Fibroblast of lung (primary cell): ENCODE measurements at regions not wholly inside any gene's neighbourhood (a gene's known extent, or its start where the extent isn't known, plus 50 kb on each side); places are given as distances from the start of the nearest gene placed in this dataset.

Experiments used
- DNase-seq, 2 donors: peaks; one replicate each; pipeline versions ENCODE4 v3.0.0 to v3.0.0-alpha.2; 2010; ENCODE audit warnings: low read depth in 2 of 2
- H2AFZ ChIP-seq: 2 replicates; pipeline ENCODE4 v1.5.1; 2012; ENCODE audit warnings: low read length, control low read depth, inconsistent platforms
- H3K27ac ChIP-seq: 2 replicates; pipeline ENCODE4 v1.5.1; 2011; ENCODE audit warnings: low read length, control low read depth; ENCODE audit not compliant: insufficient read depth
- H3K27me3 ChIP-seq: 2 replicates; pipeline ENCODE4 v1.5.1; 2011; ENCODE audit warnings: mild to moderate bottlenecking, low read length; ENCODE audit not compliant: control insufficient read depth, insufficient read depth
- H3K36me3 ChIP-seq: 2 replicates; pipeline ENCODE4 v1.5.1; 2011; ENCODE audit warnings: low read length; ENCODE audit not compliant: control insufficient read depth, insufficient read depth
- H3K4me1 ChIP-seq: 2 replicates; pipeline ENCODE4 v1.5.1; 2011; ENCODE audit warnings: low read length; ENCODE audit not compliant: control insufficient read depth, insufficient read depth; ENCODE audit errors: extremely low read depth
- H3K4me2 ChIP-seq: 2 replicates; pipeline ENCODE4 v1.5.1; 2011; ENCODE audit warnings: low read length, control low read depth; ENCODE audit not compliant: insufficient read depth; ENCODE audit errors: extremely low read depth
- H3K4me3 ChIP-seq, 4 experiments: fragments of 200-600 bp in 1 of 4; sonication (generic) in 1 of 4; replicated peaks in 1 of 4; 2 replicates each; pipeline ENCODE4 v1.5.1; 2011 to 2016; ENCODE audit warnings: low read length in 4 of 4, low read depth in 3 of 4, mild to moderate bottlenecking in 3 of 4, control low read depth in 2 of 4, inconsistent platforms in 1 of 4, mixed read lengths in 1 of 4; ENCODE audit not compliant: insufficient read depth in 1 of 4; ENCODE audit errors: control extremely low read depth in 1 of 4
- H3K79me2 ChIP-seq: 2 replicates; pipeline ENCODE4 v1.5.1; 2012; ENCODE audit warnings: mild to moderate bottlenecking, low read length, inconsistent platforms; ENCODE audit not compliant: control insufficient read depth, insufficient read depth
- H3K9ac ChIP-seq: 2 replicates; pipeline ENCODE4 v1.5.1; 2011; ENCODE audit warnings: mild to moderate bottlenecking, low read length, control low read depth; ENCODE audit not compliant: insufficient read depth
- H3K9me3 ChIP-seq: 2 replicates; pipeline ENCODE4 v1.5.1; 2012; ENCODE audit warnings: low read depth, low read length; ENCODE audit not compliant: control insufficient read depth, insufficient read depth
- H4K20me1 ChIP-seq: 2 replicates; pipeline ENCODE4 v1.5.1; 2011; ENCODE audit warnings: low read length; ENCODE audit not compliant: control insufficient read depth, insufficient read depth; ENCODE audit errors: extremely low read depth
- CTCF ChIP-seq, 2 donors: IDR thresholded peaks in 1 of 2; conservative IDR thresholded peaks in 1 of 2; 1 replicate in 1 of 2; 2 replicates in 1 of 2; pipeline ENCODE4 v1.5.1; 2011 to 2012; ENCODE audit warnings: low read length in 2 of 2, control low read depth in 1 of 2, inconsistent platforms in 1 of 2, low read depth in 1 of 2, mild to moderate bottlenecking in 1 of 2
- EZH2 ChIP-seq: IDR thresholded peaks from 2 replicates; pipeline ENCODE4 v1.5.1; 2012; ENCODE audit warnings: low read length, control low read depth, mild to moderate bottlenecking; ENCODE audit errors: missing control alignments

GRCh38 chr3:127456471-127457093 lies 134.0 kb downstream of the TPRA1 start:
- peak in 1 of 2 donors; percentile 72 for DNase-seq

GRCh38 chr3:127455541-127456450 lies 134.7 kb downstream of the TPRA1 start:
- Histone ChIP-seq H3K9me3 (no peaks in the 10 kb centered on the region), H3K4me2 (peak overlapping the region; percentile 40), H3K79me2 (no peaks in the 10 kb centered on the region), H3K4me1 (no peaks in the 10 kb centered on the region), H3K4me3 (peak overlapping the region in 2 of 4 experiments; percentile 22 to 45), H3K27ac (no peak overlapping the region), H3K27me3 (peaks cover 11% of the 10 kb centered on the region), H4K20me1 (no peaks in the 10 kb centered on the region), H2AFZ (no peak overlapping the region), H3K9ac (no peak overlapping the region), H3K36me3 (no peaks in the 10 kb centered on the region)
- TF ChIP-seq CTCF (conservative IDR thresholded peaks at IDR 0.05 in 1 of 2, IDR thresholded peaks at IDR 0.05 in 1 of 2; ENCODE audit: low read depth in 1 of 2, low read length in 2 of 2), result peak; percentile 50 to 89
- TF ChIP-seq EZH2, result no peak
- DNase-seq, result peak; percentile 36 to 40

More at GRCh38 chr3:127456471-127457093, 134.0 kb downstream of the TPRA1 start:
- Histone ChIP-seq H3K36me3 (no peaks in the 10 kb centered on the region), H3K27ac (no peak overlapping the region), H3K9me3 (no peaks in the 10 kb centered on the region), H3K9ac (no peak overlapping the region), H3K4me3 (no peak overlapping the region), H2AFZ (no peak overlapping the region), H4K20me1 (no peaks in the 10 kb centered on the region), H3K27me3 (peaks cover 11% of the 10 kb centered on the region), H3K4me2 (no peak overlapping the region), H3K79me2 (no peaks in the 10 kb centered on the region), H3K4me1 (no peaks in the 10 kb centered on the region)
- TF ChIP-seq EZH2, result no peak
- no peak for TF ChIP-seq CTCF (conservative IDR thresholded peaks at IDR 0.05 in 1 of 2, IDR thresholded peaks at IDR 0.05 in 1 of 2; ENCODE audit: low read depth in 1 of 2, low read length in 2 of 2)

- Histone ChIP-seq H3K36me3 (no peaks in the 10 kb centered on the region), H3K27me3 (peaks cover 11% of the 10 kb centered on the region), H3K4me2 (no peak overlapping the region), H2AFZ (no peak overlapping the region), H3K4me3 (no peak overlapping the region), H3K27ac (no peak overlapping the region), H3K79me2 (no peaks in the 10 kb centered on the region), H3K9ac (no peak overlapping the region), H4K20me1 (no peaks in the 10 kb centered on the region), H3K4me1 (no peaks in the 10 kb centered on the region), H3K9me3 (no peaks in the 10 kb centered on the region)
- no peak for TF ChIP-seq CTCF (conservative IDR thresholded peaks at IDR 0.05 in 1 of 2, IDR thresholded peaks at IDR 0.05 in 1 of 2; ENCODE audit: low read depth in 1 of 2, low read length in 2 of 2)
- no peak for TF ChIP-seq EZH2
- no peak for DNase-seq
These were observed 135.6 kb downstream of the TPRA1 start for GRCh38 chr3:127454968-127455367.
